AG10803 (cell line): ENCODE measurements at regions not wholly inside any gene's neighbourhood (a gene's known extent, or its start where the extent isn't known, plus 50 kb on each side); places are given as distances from the start of the nearest gene placed in this dataset.
"Not testable (repeated sequence)": the region's sequence is repeated elsewhere in the genome, so short reads cannot be mapped to it uniquely, and the experiment has no call there.

Experiments used
- DNase-seq: peaks from one replicate; pipeline ENCODE4 v3.0.0; 2010; ENCODE audit warnings: low read depth
- H3K4me3 ChIP-seq: 2 replicates; pipeline ENCODE4 v1.5.1; 2011; ENCODE audit warnings: mild to moderate bottlenecking, low read length, control low read depth
- CTCF ChIP-seq: conservative IDR thresholded peaks from 2 replicates; pipeline ENCODE4 v1.5.1; 2011; ENCODE audit warnings: mild to moderate bottlenecking, low read length, control low read depth, inconsistent platforms

- no peak for TF ChIP-seq CTCF
- peak; percentile 59 for DNase-seq
- no peak overlapping the region for H3K4me3 ChIP-seq
These were observed 465.9 kb upstream of the RASGRP1 start for GRCh38 chr15:39030291-39031070.

DNA sequence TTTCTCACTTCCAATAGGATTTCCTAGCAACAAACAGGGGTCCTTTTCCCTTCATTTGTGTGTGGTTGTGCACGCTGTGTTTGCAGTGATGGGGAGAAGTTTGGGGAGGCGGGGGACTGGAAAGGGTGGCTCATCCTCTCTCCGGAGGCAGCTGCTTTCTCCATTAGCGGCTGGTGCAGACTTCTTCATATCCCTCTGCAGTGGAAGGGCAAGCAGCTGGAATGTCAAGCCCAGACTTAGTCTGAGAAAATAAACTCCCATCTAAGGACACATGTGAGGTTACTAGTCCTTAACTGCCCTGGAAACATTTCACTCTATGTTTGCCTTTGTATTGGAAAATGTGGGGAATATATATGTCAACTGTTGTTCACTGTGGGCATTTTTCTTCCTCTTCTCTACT, 467.0 kb upstream of the RASGRP1 start:
- TF ChIP-seq CTCF = no peak
- no peak for DNase-seq

DNA sequence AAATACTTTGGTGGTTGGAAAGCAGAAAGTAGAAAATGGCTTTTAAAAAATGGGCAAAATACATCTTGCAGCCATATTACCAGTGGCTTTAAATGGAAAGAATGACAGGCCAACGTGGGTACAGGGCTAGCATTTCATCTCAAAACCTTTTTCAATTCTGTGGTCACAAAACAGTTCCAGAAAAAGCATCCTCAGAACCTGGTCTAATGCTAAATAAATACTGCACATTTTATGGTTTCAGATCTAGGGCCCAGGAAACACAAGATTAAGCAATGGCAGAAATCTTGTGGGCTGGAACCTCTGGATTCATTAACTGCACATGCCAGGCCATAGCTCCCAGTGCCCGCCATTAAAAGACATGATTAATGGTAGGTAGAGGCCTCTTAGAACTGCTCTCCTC, 470.2 kb upstream of the RASGRP1 start:
- no peak for TF ChIP-seq CTCF
- DNase-seq = peak; percentile 82
- no peak overlapping the region for H3K4me3 ChIP-seq

More for the DNA sequence above, 467.0 kb upstream of the RASGRP1 start:
- H3K4me3 ChIP-seq = no peak overlapping the region

DNA sequence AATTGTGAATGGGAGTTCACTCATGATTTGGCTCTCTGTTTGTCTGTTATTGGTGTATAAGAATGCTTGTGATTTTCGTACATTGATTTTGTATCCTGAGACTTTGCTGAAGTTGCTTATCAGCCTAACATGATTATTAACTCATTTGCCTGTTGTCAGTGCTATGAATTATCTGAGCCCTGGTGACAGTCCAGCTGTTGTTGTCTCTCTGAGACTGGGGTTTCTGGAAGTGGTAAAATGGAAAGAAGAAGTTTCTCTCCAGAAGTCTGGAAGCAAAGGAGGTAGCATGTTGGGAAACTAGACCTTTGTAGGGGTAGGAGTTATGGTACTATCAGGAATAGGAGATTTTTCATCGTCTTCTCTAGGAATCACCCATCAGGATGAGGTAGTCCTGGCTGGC, 473.0 kb upstream of the RASGRP1 start:
- not testable (repeated sequence) for DNase-seq, H3K4me3 ChIP-seq

DNA sequence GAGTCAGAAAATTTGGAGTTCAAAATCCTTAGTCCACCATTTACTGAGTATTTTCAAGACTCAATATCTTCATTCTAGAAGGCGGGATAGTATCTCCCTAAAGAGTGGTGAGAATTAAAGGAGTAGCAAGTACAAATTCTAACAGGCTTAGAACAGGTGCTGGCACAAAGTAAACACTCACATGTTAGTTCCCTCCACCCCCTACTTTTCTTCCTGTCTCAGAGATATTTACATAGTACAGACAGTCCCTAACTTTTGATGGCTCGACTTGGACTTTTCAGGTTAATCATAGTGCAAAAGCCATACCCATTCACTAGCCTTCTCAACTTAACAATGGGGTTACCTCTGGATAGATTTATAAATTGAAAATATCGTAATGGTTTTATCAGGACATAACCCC, 476.2 kb upstream of the RASGRP1 start:
- no peak for TF ChIP-seq CTCF
- no peak overlapping the region for H3K4me3 ChIP-seq
- DNase-seq = no peak

DNA sequence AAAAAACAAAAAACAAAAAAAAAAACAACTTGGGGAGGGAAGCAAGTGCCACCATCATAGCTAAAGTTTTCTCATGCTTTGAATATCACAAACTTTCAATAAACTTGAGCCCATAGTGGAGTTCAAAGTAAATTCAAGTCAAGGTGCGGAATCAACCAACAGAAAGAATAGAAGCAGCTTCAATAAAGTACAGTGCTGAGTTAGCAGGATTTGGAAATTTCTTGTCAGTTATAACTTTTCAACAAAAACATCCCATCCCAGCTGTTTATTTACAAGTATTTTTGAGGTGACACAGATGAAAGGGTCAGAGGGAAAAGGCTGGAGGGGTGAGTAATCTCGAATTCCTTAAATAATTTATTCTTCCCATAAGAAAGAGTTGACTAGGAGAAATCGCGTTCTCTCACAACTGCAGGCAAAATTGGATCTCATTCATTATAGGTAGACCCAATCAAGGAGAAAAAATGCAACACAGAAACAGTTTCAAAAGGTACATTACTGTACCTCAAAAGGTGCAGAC, 477.4 kb upstream of the RASGRP1 start:
- no peak for TF ChIP-seq CTCF
- no peak overlapping the region for H3K4me3 ChIP-seq
- no peak for DNase-seq

DNA sequence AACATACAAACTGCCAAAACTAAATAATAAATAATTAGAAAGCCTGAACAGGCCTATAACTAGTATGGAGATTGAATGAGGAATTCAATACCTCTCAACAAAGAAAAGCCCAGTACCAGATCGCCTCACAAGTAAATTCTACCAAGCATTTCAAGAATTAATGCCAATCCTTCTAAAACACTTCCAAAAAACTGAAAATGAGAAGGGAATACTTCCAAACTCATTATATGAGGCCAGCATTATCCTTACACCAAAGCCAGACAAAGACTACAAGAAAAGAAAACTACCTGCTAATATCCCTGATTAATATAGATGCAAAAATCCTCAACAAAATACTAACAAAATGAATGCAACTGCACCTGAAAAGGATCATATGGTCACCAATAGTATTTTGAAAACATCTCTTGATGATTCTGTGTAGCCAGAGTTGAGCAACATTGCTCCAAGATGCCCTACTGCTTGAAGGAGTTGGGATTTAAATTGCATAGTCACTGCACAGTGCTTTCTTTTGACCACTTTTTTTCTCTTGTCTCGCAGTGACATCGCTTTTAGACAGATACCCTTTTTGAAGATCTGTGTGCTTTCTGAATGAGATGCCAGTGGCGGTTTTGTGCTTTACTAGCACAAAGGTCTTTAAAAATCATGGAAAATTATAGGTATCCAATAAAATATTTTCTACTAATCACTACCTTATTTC, 487.2 kb upstream of the RASGRP1 start:
- TF ChIP-seq CTCF = no peak
- H3K4me3 ChIP-seq = no peak overlapping the region
- no peak for DNase-seq
